HEK293T (cell line): ENCODE measurements at regions not wholly inside any gene's neighbourhood (a gene's known extent, or its start where the extent isn't known, plus 50 kb on each side); places are given as distances from the start of the nearest gene placed in this dataset.

Experiments
- ARNT ChIP-seq: fragments of 450-650 bp; IDR thresholded peaks from 2 replicates; pipeline ENCODE4 v1.6.1; 2017; ENCODE audit warnings: mild to moderate bottlenecking
- BHLHE40 ChIP-seq: fragments of 450-650 bp; IDR thresholded peaks from 2 replicates; pipeline ENCODE4 v1.6.1; 2016; ENCODE audit warnings: mild to moderate bottlenecking, moderate library complexity, borderline replicate concordance
- CTBP1 ChIP-seq: fragments of 450-650 bp; IDR thresholded peaks from 2 replicates; pipeline ENCODE4 v1.6.1; 2016; ENCODE audit warnings: borderline replicate concordance
- ELF4 ChIP-seq: fragments of 450-650 bp; IDR thresholded peaks from 2 replicates; pipeline ENCODE4 v1.6.1; 2017; ENCODE audit warnings: antibody characterized with exemption
- FOXK2 ChIP-seq: fragments of 450-650 bp; IDR thresholded peaks from 2 replicates; pipeline ENCODE4 v1.6.1; 2016; ENCODE audit warnings: mild to moderate bottlenecking
- FOXM1 ChIP-seq: fragments of 450-650 bp; IDR thresholded peaks from 2 replicates; pipeline ENCODE4 v1.6.1; 2017; ENCODE audit warnings: mild to moderate bottlenecking, borderline replicate concordance
- HDGF ChIP-seq: fragments of 450-650 bp; IDR thresholded peaks from 2 replicates; pipeline ENCODE4 v1.6.1; 2017; ENCODE audit warnings: antibody characterized with exemption, borderline replicate concordance
- LEF1 ChIP-seq: fragments of 450-650 bp; IDR thresholded peaks from 2 replicates; pipeline ENCODE4 v1.6.1; 2017; ENCODE audit warnings: mild to moderate bottlenecking, borderline replicate concordance
- NFRKB ChIP-seq: fragments of 450-650 bp; IDR thresholded peaks from 2 replicates; pipeline ENCODE4 v1.6.1; 2016; ENCODE audit warnings: mild to moderate bottlenecking, moderate library complexity
- PKNOX1 ChIP-seq: fragments of 450-650 bp; IDR thresholded peaks from 2 replicates; pipeline ENCODE4 v1.6.1; 2016
- SP1 ChIP-seq: fragments of 450-650 bp; IDR thresholded peaks from 2 replicates; pipeline ENCODE4 v1.6.1; 2017
- SUZ12 ChIP-seq: fragments of 450-650 bp; IDR thresholded peaks from 2 replicates; pipeline ENCODE4 v1.6.1; 2016; ENCODE audit warnings: mild to moderate bottlenecking
- ZNF384 ChIP-seq: fragments of 450-650 bp; IDR thresholded peaks from 2 replicates; pipeline ENCODE4 v1.6.1; 2016

GRCh38 chr22:26852176-26852575 is 194.8 kb downstream of the MIAT start:
- TF ChIP-seq NFRKB, result no peak
- no peak for TF ChIP-seq HDGF
- no peak for TF ChIP-seq PKNOX1
- no peak for TF ChIP-seq ZNF384
- no peak for TF ChIP-seq CTBP1
- TF ChIP-seq ELF4, result no peak
- TF ChIP-seq FOXM1, result no peak
- no peak for TF ChIP-seq SUZ12
- no peak for TF ChIP-seq FOXK2
- no peak for TF ChIP-seq LEF1
- no peak for TF ChIP-seq ARNT
- no peak for TF ChIP-seq BHLHE40
- no peak for TF ChIP-seq SP1
